ELF-1 (cell line): ENCODE measurements at regions not wholly inside any gene's neighbourhood (a gene's known extent, or its start where the extent isn't known, plus 50 kb on each side); places are given as distances from the start of the nearest gene placed in this dataset.
A peak's percentile ranks its signal among the peaks of the same experiment; 100 is the strongest.

Experiments
- DNase-seq: peaks from one replicate; pipeline ENCODE4 v3.0.0-alpha.2; 2016; ENCODE audit warnings: low read depth, low spot score

DNA sequence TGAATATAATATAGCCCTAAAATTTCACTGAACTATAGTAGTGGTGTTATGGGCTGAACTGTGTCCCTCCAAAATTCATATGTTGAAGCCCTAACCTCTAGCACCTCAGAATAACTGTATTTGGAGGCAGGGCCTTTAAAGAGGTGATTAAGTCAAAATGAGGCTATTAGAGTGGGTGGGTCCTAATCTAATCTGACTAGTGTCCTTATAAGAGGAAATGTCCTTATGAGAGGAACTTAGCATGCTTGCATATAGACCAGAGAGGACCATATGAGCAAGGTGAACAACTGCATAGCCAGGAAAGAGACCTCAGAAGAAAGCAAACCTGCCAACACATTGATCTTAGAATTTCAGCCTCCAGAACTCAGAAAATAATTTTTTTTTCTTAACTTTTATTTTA lies 238.4 kb downstream of the ZEB2 start:
- DNase-seq: no peak

DNA sequence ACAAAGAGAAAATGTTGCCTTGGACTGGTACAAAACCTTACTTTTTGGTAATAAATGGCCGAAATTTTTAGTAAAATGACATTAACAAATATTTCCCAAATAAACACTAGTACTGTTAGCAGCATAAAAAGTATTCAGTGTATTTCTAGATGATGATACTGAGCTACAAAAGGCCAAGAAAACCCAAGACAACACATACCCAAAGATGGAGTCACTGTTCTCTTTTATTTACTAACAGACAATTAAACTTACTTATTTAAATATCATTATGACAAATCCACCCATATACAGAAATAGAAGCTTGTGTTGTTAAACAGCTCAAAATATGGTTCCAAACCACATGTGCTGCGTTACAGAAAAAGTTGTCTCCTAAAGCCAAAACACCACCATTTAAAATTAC lies 239.9 kb downstream of the ZEB2 start:
- no peak for DNase-seq

DNA sequence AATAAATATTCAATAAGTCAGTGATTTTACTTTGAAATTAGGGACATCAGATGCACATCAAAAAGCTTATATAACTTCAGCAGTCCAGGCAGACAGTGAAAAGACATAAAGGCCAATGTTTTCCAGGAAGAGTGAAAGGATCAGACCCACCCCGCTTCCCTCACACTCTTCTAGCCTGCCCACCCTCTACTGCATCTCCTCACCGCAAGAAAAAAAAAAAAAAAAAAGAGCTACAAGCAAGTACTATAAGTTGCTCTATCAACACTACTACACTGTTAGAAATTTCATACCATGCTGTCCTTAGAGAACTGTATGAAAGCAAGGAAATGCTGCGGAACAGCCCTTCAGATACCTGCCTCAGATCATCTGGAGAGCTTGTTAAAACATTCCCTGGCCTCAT lies 240.8 kb downstream of the ZEB2 start:
- no peak for DNase-seq

DNA sequence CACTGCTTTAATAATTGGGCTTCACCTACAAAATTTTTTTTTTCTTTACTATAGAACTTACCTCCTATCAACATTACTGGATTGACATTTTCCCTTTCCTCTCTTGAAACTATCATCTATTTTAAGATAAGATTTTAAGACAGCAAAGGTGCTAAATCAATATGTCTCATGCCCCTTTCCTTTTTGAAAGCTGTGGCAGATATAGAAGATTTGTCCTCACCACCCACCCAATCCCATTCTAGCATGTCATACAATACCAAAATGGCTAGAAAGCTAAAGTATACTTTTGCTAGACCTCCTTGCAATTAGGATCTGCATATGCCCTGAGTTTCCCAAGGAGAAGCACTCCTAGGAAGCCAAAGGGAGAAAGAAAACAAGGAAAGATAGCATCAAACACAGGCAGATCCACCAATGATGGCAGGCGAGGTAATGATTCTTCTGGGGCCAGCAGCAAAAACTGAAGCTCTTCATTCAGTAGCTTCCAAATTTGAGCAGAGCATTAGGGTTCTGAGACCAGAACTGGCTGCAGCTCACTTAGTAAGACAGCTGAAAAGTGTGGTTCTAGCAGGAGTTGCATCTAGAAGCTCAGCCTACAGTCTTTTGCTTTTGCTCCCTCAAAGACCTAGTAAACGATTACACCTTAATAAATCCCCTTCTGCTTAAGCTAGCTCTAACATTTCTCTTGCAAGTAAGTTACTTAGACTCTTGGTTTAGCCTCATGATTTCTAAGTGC lies 242.1 kb downstream of the ZEB2 start:
- DNase-seq: no peak

DNA sequence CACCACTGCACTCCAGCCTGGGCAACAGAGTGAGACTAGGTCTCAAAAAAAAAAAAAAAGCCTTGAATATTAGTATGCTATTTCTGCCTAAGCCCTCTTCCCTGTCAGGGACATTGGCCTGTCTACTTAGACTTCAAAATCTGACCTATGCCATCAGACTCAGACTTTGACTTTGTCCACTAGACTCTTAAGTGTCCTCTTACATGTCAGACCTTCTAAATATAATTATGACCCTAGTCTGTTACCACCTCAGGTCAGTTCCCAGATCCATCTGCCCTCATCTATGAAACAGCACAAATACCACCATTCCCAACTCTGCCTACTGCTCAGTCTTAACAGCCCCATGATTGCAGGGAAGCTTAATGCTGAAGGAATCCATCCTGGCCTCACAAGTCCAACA lies 244.6 kb downstream of the ZEB2 start:
- no peak for DNase-seq

DNA sequence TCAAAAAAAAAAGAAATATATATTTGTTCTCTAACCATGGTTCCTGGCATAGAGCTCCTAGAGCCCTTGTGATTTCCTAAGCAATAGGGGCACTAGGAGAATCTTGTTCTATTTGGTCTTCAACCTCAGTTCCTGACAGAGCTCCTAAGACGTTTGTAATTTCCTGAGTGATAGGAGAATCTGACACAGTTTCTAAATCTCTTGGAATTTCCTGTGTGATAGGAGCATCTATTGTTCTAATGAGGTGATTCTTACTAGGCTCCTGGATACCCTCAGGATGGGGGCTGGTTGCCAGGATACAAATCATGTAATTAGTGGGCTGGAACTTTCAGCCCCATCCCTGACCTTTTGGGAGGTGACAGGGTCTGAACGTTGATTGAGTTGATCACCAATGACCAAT lies 245.8 kb downstream of the ZEB2 start:
- no peak for DNase-seq

DNA sequence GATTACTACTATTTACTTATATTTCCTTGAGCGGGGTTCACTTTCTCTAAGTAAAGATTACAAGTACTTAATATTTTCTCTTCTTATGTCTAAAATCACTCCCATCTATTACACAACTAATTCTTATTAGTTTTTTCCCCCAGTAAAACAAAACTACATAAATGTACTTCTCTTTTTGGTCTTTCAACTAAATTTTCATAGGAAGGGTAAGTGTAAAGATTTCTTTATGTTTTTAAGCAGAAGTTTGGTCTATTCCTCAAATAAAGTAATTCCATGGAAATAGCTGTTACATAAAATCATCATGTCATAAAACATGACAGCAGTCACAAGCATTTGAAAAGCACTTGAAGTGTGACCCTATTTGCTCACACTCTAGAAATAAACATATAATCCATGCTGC lies 249.0 kb downstream of the ZEB2 start:
- DNase-seq: no peak

DNA sequence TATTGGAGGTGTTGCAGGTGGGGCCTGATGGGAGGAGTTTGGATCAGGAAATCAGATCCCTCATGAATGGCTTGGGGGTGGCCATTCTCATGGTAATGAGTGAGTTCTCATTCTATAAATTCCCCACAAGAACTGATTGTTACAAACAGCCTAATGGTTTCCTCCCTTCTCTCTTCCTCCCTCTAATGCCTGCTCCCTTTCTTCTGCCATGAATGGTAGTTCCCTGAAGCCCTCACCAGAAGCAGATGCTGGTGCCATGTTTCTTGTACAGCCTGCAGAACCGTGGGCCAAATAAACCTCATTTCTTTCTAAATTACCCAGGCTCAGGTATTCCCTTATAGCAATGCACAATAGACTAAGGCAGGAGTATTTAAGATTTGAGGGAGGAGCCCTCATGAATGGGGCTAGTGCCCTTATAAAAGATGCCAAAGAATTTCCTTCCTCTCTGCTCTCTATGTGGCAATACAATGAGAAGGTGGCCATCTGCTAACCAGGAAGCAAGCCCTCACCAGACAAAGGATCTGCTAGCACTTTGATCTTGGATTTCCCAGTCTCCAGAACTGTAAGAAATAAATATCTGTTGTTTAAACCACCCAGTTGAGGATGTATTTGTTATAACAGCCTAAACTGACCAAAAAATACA lies 251.8 kb downstream of the ZEB2 start:
- DNase-seq: peak; percentile 22

DNA sequence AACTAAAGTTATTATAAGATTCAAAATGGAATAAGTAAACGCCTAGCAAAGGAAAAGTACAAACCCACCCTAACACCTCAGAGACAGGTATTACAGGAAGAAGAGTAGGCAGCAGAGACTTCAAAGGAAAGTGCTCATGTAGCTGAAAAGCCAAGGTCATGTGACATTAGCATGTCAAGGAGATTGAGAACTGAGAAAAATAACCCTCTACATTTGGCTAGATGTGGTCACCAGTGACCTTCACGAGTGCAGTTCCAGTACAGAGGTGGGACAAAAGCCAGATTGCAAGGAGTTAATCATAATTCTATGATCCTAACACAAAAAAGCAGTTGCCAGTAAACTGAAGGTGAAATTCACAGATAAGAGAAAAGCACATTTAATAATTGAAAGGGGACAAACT lies 252.7 kb downstream of the ZEB2 start:
- no peak for DNase-seq

DNA sequence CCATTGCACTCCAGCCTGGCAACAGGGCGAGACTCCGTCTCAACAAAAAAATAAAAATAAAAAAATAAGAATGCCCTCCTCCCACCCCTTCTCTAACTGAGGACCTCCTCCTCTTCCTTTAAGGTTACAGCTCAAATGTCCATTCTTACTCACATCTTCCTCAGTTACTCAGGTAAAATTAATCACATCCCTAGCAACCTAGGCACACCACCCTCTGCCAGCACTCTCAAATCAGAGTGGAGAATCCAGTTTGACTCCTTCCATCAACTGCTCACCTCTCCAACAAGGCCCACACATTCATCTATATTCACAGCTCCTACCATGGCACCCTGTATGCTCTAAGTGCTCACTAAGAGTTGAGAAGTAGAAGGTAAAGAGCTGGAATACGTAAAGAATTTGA lies 254.3 kb downstream of the ZEB2 start:
- DNase-seq: no peak

DNA sequence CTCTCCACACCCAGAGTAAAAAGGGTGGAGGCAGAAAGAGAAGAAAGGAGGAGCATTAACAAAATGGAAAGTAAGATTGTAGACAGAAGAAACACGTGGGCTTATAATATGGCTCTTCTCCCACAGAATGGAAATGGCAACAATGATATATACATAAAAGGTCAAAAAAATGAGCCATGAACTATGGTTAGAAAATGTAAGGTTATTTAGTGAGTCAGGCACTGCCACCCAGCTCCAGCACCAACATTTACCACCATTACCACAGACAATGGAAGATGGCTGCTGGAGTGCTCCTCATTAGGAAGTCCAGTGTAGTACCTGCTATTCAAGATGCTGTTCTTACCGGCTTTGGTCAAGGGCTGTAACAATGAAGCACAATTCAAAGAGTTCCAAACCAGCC lies 258.0 kb downstream of the ZEB2 start:
- no peak for DNase-seq

DNA sequence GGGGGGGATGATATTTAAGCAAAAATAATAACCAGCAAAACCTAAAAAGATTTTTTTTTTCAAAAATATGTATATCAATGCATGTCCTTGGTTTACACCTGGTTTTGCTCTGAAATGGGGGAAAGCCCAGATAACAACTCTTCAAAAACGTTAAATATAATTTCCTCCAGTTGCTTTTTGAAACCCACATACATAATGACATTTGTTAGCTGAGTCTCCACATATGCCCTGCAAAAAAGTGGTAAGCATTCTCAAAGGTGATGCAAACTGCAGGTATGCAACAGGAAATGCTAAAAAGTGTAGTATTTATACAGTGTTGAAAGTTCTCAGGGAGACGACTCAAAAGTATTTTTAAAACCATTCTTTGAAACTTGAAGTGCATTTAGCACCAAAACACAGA lies 258.6 kb downstream of the ZEB2 start:
- DNase-seq: no peak

DNA sequence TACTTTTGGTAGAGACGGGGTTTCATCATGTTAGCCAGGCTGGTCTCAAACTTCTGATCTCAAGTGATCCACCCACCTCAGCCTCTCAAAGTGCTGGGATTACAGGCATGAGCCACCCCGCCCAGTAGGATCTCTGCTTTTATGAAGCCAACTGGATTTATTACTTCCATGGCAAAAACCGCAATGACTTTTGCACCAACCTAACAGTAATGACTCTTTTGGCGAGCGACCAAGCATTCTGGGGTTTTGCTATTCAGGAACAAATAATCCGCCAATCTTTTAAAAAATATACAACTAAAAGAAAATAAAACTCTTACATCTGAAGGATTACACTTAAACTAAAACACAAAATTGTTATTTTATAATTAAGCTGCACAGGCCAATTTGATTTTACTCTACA lies 260.6 kb downstream of the ZEB2 start:
- DNase-seq: no peak

DNA sequence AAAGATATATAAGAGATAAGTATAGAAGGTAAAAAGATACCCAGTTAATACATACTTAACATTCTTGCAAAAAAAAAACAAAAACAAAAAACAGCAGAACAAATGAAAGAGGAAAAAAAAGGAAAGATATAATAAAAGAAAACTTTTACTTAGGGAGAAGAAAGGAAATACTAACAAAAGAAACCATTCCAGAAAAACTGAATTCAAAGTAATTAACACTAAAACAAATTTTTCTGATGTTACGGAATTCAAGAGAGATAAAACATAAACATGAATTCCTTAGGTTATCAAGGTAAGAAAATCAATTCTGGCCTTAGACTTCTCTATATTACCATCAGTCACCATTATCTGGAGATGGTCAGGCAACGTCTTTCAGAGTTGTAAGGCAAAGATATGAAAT lies 261.8 kb downstream of the ZEB2 start:
- no peak for DNase-seq

DNA sequence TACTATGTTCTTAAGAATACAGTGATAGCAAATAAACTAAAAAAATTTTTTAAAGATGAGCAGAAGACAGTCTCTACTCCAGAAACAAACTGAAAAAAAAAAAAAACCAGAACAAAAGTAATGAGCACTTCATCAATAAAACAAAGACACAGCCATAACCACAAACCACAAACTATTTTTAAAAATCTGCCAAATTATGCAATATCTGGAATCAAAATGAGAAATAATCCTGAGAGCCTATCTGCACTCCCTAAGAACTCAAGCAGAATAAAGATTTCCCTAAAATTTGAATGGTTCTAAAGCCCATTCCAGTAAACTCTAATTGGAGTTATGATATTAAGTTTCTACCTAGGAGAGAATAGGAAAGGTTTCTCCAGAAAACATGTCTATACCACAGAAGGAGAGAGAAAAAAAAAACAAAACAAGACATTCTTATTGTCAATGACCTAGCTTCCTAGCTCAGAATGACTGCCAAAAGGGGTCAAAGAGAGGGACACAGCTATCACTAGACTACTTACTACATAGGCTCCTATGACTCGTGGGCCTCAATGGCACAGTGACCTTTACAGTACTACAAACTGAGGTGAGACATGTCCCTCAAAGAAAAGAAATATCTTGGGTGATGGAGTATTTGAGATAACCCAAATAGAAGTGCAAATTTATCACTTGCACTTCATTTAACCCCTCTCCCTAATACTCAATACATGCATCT lies 262.8 kb downstream of the ZEB2 start:
- no peak for DNase-seq

DNA sequence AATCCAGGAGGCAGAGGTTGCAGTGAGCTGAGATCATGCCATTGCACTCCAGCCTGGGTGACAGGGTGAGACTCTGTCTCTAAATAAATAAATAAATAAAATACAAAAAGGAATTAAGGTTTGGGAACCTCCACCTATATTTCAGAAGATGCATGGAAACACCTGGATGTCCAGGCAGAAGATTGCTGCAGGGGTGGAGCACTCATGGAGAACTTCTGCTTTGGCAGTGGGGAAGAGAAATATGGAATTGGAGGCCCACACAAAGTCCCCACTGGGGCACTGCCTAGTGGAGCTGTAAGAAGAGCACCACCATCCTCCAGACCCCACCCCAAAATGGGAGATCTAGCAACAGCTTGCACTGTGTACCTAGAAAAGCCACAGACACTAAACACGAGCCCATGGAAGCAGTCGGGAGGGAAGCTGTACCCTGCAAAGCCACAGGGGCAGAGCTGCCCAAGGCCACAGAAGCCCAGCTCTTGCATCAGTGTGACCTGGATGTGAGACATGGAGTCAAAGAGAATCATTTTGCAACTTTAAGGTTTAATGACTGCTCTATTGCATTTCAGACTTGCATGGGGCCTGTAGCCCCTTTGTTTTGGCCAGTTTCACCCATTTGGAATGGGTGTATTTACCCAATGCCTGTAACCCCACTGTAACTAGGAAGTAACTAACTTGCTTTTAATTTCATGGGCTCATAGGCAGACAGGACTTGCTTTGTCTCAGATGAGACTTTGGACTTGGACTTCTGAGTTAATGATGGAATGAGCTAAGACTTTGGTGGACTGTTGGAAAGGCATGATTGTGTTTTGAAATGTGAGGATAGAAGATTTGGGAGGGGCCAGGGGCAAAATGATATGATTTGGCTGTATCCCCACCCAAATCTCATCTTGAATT lies 265.3 kb downstream of the ZEB2 start:
- DNase-seq: no peak

DNA sequence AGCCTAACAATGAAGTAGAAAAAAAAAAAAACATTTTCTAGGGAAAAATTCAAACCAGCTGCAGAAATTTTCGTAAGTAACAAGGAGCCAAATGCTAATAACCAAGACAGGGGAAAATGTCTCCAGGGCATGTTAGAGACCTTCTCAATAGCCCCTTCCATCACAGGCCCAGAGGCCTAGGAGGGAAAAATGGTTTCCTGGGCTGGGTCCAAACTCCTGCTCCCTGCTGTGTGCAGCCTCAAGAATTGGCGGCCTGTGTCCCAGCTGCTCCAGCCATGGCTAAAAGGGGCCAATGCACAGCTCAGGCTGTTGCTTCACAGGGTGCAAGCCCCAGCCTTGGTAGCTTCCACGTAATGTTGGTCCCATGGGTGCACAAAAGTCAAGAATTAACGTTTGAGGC lies 266.2 kb downstream of the ZEB2 start:
- no peak for DNase-seq

DNA sequence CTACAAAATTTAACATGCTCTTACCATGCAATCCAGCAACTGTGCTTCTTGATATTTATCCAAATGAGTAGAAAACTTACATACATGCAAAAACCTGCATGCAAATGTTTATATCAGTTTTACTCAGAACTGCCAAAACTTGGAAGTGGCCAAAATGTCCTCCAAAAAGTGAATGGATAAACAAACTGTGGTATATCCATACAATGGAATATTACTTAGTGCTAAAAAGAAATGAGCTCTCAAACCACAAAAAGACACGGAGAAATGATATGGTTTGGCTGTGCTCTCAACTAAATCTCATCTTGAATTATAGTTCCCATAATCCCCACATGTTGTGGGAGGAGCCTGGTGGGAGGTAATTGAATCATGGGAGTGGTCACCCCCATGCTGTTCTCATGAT lies 267.2 kb downstream of the ZEB2 start:
- no peak for DNase-seq

DNA sequence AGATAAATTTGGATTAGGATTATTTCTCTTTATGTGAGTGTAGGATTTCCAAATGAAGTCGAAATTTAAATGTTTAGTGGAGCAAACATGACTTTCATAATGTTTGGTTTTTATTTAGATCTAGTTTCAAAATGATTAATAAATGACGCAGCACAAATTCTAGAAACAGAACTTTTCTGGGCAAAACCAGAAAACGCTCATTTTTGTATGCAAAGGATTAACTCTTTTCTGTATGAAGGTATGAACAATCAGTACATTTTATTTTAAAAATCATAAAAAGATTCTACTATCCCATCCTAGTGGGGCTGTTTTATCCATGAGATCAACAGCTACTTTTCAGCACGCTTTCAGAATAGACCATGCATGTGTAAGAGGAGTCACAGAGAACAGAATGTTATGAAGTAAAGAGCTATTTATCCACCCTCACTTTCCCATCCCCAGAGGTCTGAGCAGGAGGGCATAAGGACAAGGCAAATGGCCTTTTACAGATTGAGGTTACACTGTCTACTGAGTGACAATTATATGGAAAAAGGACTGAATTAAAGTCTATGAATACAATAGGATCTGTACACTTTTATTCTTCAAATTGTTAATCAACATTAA lies 270.8 kb downstream of the ZEB2 start:
- DNase-seq: no peak

DNA sequence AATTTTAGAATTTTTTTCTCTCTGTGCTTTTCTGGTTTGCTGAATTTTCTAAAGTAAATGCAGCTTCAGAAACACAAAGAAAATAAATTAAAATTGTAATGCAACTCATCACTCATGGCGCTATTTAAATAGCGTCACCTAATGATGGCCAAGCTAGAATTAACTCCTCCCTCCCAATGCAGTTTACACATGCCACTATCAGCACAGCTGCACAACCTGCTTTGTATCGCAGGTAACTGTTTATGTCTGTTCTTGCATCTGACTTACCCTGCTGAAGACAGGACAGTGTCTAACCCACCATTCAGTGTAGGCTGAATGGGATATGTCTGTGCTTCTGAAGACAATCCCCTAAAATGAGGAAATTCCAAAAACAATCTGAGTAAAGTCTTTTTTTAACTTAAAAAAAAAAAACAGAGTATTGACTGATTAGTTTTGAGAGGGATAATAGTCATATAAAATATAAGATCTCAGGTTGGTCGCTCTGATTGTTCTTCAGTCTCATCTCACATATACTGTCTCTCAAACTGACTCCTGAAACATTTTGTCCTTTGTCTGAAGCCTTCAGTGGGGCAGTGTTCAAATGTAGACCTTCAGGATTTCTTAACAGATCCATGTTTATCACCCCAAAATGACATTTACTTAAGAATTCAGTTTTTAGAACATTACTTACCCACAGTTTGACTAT lies 271.4 kb downstream of the ZEB2 start:
- no peak for DNase-seq

DNA sequence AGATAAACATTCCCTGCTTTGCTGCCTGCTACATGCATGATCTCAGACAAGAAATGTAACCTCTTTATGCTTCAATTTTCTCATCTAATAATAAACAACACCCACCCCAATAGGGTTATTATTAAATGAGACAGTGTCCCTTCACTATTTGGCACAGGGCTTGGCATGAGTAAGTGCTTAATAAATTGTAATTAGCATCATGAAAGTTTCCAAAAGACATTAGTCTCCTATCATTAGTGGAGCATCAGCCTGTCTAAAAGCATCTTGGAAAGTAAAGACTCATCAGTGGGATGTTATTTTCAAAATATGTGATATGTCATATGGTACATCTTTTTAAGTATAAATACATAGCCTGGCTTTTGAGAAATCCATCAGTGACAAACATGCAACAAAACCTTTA lies 275.0 kb downstream of the ZEB2 start:
- DNase-seq: no peak
